Left renal pelvis (tissue), 4 donors: ENCODE measurements at regions not wholly inside any gene's neighbourhood (a gene's known extent, or its start where the extent isn't known, plus 50 kb on each side); places are given as distances from the start of the nearest gene placed in this dataset.

Experiments used
- DNase-seq, 4 donors: peaks; one replicate each; pipeline ENCODE4 v3.0.0-alpha.2; 2013; ENCODE audit warnings: low read depth in 4 of 4, low spot score in 3 of 4

DNA sequence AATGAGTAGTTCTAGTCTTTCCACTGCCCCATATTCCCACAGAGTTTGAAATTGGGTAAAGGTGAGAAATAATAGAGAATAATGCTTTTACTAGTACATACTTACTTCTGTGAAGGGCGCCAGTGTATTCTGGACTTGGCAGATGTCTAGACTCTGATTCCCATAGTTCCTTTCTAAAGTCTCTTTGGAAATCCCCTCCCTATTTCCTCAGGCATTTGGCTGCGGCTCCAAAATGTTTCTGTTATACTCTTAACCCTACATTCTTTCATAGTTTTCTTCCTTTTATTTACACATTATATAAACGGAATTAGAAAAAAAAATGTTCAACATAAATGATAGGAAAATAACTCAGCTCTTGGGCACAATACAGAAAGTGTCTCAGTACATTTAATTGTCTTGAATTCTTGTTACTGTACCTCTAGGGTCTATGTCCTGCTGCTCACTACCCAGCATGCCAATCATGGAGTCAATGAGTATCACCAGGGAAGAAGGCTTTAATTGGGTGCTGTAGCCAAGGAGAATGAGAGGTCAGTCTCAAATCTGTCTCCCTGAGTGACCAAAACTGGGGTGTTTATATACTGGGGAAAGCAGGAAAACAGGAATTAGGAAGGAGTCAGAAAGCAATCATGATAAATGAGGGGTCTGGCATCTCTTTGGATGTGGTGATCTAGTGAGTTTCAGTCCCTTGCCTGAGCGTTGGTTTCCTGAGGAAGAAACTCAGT is 147.8 kb upstream of the MMADHC start:
- no peak for DNase-seq

DNA sequence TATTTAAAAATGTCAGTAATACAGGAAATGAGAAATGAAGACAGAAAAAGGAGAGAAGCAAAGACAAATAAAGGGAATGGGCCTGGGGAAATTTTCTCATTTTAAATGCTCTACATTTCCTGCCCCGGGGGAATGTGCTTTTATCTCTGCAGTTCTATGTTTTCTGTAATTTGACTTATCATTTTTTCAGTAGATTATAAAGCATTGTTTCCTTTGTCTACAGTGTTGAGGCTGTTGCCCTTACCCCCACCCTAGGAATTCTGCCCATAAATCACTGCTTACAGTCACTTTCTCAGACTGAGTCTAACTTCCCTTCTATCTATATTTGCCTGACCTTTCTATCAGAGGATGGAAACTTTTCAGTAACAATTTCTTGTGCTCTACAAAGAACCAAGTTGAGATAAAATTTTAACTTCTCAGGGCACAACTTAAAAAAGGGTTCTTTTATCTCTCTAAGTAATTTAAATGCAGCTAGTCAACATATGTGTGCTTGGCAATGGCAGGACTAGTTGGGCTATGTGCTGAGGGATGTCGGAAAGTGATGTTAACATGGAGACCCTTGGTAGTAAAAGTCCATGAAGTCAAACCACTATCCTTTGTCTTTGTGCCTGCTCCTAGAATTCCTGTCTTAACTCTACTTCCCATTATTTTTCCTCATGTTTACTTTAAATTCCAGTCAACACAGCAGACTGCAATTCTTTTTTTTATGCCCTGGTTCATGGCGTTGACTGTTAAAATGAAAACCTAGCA is 146.5 kb upstream of the MMADHC start:
- no peak for DNase-seq

DNA sequence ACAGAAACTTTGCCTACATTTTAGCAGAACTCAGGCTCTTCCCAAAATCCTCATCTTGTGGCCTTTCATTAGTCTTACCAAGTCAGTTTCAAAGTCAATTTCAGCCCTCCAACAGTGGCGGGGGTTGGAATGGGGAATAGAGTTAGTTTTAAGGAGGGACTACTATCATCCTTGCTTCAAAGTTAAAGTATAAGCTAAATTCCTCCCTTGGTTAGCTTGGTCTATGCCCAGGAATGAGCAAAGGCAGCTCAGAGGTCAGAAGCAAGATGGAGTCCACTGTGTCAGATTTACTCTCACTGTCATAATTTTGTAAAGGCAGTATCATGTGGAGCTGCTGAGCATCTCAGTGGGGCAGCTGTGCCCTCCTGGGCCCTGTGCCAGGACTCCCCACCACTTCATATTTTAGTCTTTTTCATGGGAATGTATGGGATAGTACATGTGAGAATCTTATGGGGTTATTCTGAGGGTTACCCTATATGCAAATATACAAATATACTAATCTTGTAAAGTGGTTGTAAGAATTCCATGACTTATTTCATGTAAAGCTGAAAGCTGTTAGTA is 145.2 kb upstream of the MMADHC start:
- DNase-seq = no peak

DNA sequence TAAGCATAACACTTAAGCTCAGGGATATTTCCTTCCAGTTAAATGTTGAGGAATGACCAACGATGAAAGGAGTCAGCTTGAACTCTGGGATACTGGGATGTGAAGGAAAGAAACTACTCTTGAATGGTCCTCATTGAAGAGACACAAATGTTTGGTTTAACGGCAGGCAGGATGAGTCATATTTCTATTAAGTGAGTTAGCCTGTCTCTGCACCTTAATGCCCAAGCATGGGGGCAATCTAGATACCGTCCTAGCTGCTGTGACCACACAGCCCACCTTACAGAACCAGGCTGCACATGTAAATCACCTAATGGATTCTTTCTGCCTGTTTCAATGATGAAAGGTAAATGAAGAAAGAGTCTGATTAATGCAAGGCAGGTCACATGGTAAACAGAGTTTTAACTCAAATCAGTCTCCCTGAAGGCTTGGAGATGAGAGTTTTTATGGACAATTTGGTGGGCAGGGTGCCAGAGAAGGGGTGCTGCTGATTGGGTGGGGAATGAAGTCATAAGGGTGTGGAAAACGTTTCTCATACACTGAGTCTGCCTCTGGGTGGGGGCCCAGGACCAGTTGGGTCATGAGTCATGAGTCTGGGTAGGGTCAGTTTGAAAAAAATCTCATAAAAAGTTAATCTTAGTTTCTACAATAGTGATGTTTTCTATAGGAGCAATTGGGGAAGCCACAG is 144.6 kb upstream of the MMADHC start:
- no peak for DNase-seq

DNA sequence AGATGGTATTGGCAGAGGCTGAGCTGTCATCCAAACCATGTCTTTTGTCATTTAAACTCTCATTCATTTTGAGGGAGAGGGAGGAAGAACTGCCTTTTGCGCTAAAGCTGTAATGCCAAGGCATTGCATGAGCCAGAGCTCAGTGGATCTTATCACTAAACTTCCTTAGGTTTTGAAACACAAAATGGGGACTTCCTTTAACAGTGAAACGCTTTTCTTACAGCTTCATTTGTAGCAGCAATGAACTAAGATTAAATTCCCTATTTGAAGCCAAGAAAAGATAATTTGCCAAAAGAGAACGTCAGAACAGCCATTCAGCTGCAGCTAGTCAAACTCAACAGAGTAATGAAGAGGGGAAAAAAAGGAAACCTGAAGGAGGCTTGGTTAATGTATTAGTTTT is 143.5 kb upstream of the MMADHC start:
- DNase-seq = no peak

DNA sequence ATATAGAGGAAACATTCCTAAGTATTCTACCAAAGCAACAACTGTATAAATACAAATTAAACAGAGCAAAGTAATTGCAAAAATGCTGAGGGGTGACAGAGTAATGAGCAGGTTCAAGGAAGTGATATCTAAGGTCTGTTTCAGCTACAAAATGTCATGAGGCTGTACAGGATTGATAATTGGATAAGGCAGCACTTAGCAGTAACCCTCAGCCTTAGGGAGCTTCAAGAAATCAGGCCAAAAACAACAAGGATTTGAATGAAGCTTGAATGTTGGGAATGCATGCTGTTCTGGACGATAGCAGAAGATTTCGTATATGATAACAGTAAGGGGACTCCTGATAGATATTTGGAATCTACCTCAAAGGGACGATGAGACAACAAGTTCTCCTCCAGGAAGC is 142.0 kb upstream of the MMADHC start:
- DNase-seq = no peak

DNA sequence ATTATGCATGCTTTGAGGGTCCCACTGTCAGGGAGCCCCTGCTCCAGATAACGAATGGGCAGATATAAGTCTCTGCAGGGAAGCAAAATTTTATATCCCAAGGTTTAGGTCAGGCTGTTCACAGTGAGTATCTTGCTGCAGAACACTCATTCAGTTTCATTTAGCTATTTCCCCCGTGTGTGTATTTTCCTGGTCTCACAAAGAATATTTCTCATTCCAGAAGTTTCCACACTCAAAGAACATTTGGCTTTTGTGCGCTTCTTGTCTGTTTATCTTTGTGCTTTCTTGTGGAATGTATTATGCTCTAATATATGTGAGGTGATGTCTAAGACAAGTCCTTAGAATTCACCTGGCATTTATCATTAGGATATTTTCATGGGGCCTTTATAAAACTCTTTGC is 140.4 kb upstream of the MMADHC start:
- no peak for DNase-seq

DNA sequence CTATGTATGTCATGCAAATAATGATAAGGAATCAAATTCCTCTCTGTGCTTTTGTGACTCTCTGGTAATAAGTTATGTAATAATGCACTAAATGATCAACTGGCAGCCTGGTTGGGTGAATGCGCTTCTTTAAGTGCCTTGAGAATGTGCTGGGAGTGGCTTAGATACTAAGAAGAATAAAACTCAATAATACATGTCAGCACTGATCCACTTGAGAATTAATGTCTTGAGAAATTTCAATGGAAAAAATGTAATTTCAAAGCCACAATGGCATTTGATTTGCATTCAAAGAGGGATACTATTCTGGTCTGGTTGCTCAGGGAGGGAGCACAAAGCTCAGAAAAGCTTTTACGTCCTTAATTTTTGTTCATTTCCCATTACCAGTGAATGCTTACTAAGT is 137.7 kb upstream of the MMADHC start:
- no peak for DNase-seq

DNA sequence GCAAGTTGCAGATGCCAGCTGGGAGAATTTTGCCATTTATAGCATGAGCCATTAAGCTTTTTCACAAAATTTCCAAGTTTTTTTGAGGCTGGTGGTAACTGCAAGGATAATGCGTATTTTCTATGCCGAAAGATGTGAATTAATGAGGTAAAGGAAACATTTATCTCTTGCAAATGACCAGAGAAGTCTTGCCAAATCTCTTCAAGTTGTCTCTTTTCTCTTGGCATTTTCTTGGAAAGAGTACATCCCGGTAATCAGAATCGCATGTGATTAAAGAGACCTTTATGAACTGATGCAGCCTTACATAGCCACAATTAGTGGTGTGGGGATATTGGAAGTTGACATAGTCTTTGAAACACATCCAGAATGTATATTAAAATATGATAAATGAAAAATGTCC is 136.5 kb upstream of the MMADHC start:
- DNase-seq = no peak

DNA sequence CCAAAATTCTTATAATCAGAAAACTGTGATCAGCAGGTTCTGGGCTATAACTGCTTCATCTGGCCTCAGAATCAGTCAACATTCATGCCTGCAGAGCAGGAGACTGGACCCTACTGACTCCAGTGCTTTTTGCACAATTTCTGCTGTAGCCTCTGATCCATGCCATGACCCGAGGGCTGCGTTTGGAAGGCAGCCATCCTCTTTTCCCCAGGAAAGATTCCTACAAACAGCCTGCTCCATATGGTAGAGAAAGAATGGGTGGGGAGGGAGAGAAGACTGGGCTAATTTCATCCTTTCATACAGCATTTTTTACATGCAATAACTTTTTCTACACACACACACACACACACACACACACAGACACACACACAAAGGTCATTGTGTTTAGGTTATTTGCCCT is 133.0 kb upstream of the MMADHC start:
- no peak for DNase-seq

DNA sequence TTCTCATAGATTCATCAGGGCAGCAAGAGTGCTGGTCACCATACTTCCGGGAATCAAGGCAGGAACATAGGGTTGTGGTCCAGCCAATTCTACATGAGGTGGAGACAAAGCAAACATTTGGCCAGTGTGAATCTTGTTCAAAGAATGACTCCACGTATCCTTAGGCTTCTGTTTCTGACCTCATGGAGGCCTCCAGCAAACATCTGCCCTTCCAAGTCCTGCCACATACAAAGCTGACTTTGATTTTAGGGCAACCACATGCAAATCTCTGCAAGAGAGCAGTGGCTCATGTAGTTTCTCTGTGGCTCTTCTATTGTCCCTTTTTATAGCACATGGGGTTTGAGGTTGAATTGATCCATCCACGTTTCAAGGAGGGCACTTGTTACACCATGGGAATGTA is 132.1 kb upstream of the MMADHC start:
- DNase-seq = no peak

DNA sequence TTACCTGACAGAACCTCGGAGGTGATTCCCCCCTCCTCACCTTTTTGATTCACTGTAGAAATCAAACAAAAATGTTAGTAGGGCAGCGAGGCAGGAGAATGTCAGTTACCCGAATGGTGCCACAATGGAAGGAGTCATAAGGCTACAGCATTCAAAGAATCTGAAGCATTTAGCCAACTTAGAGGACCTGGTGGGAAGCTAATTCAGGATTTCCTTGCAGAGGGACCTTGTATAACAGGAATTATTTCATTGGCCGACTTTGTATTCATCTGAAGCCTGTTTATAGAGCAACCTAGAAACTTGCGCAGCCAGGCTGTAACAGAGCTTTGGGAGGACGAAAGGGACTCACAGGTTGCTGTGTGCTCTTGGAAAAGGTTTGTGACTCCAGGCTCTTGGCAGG is 129.1 kb upstream of the MMADHC start:
- DNase-seq = no peak

DNA sequence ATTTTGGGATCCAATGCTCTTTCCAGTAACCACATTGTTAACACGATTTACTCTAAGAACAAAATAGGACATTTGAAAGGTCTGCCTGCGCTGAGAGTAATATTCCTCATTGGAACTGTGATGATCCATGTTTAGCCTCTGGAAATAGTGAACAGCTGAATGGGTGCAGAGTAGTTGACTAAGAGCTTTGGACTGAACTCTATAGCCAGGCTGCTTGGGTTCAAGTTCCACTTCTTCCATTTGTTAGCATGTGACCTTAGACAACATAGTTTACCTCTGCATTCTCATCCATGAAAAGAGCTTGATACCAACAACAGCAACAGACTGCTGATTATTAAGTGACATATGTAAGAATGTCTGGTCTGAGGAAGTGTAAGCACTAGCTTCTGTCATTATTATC is 128.3 kb upstream of the MMADHC start:
- no peak for DNase-seq

DNA sequence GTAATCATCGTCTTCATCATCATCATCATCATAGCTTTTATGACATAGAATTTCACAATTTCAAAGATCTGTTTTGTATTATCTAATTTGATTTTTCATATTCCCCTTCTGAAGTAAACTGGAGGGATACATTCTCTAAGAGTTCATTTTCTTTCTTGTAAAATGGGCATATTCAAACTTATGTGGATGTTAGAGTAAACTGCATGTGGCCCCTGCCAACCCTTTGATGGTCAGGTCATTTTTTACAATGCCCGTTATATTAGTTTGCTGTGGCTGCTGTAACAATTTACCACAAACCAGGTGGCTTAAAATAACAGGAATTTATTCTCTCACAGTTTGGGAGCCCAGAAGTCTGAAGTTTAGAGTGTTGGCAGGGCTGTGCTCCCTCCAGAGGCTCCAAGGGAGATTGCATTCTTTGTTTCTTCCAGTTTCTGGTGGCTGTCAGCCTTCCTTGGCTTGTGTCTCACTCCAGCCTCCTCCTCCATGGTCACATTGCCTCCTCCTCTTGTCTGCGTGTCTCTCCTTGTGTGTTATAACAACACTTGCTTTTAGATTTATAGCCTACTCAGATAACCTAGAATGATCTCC is 127.5 kb upstream of the MMADHC start:
- no peak for DNase-seq

DNA sequence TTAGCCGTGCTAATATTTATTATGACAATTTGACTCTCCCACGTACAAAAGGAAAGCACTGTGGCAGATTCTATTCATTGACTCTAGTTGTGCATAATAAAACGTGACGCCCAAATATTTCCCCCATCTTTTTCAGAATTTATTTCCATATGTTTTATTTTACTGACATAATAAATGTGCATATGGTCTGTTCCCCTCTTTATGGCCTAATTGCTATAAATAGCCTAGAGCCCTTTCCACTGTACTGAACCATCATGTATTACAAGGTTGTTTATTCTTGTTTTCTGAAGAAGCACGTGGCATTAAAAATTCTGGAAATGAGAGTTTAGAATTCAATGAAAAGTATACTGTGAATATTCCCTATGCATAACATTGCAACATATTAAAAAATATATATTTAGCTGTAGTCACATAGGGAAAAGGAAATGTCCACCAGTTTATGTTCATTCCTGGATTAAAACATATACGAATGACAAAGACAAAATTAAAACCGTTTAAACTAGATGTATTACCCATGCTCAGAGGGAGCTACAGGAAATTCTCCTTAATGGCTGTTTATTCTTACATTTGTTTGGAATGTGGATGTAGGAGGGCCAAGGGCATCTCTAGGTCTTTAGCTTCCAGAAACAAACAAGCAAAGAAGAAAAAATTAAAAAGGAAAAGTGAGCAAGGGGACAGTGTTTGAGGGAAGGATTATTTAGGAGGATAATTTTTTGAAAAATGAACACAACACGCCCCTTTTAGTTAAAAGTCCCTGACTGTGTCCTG is 122.1 kb upstream of the MMADHC start:
- no peak for DNase-seq

DNA sequence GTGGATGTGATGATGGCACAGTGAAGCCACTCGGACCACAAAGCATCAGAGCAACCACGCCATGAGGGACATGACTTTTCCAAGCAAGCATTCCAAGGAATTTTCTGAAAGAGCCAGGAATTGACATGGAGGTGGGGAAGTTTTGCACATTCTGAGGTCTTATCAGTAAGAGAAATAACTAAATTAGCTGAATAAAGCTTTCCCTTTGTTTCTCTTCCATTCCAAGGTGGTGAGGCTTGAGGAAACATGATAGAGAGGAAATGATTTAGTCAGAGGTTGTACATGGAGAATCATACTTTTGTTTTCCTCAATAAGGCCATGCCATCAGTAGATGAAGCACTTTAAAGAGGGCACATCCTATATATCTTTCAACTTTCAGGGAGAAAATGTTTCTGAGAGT is 115.7 kb upstream of the MMADHC start:
- DNase-seq = no peak

DNA sequence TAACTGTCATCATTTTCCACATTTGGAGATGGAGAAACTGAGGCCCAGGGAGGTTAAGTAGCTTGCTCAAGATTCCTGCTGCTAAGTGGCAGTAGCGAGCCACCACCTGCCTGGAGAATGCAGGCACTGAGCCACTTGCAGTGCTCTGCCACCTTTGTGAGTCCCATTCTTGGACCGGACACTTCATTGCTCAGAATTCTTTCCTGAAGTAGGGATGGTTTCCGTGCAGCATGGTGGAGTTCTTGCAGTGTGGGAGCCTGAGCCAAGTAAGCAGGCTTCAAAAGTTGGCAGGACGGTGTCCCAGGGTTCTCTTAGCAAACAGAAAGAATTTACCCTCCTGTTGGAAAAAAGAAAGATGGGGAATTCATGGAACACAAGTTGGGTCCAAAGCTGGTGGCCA is 115.0 kb upstream of the MMADHC start:
- no peak for DNase-seq

DNA sequence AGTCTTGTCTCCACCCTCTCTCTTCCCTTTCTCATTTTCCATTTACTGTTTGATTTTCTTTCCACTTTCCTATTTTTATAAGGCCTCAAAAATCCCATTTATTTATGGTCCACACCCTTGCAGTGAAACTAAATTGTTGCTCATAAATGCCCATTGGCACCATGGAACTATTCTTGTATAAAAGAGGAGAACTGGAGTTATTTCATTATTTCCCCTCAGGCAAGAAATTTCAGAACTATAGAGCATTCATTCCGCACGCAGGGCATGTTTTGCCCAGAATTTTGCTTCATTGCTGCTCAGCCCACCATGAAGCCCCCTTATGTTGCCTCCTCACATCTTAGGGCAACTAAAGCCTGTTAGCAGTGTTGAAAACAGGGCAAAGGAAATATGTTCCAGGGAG is 113.7 kb upstream of the MMADHC start:
- DNase-seq = no peak

DNA sequence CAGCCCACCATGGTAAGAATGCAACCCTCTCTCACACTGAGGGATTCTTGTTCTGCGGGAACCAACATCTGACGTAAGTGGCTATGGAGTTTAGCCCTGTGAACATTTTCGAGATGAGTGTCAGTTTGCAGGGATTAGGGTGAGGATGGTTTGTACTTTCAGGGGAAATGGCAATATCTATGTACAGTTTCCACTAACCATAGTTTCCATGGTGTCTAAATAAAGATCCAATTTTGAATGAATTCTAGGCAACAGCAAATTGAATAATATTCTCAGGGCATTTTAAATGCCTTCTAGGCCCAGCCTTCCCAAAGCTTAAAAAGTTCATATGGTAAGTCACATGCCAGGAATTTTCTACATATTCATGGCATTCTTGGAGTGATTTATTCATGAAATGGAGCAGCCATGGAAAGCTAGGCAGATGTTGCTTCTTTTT is 105.4 kb upstream of the MMADHC start:
- no peak for DNase-seq

DNA sequence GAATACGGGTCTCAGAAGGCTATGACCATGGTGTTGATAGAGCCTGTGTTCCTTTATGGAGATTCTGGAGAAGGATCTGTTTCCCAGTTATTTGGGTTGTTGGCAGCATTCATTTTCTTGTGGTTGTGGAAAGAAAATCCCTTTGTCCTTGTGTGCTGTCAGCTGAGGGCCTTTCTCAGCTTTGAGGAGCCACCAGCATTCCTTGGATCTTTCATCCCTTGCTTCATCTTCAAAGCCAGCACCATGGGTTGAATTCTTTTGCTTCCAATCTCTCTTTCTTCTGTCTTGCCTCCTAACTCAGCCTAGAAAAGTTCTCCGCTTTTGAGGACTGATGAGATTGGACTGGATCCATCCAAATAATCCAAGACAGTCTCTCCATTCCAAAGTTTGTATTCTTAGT is 103.2 kb upstream of the MMADHC start:
- DNase-seq = no peak

DNA sequence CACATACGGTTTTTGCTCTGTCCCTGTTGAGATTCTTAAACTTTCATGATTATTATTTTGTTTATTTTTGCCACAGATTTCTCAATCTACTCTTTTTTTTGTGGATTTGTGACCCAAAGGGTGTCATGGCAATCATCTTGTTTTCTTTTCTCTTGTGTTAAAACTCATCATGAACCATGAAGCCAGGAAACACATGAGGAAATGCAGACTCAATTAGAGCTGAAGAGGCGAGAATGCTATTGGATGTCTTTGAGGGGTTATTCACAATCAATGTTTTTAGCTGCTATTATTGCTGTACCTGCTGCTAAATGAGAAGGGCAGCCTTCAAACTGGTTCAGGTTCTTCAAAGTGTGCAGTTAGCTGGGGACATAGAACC is 99.5 kb upstream of the MMADHC start:
- no peak for DNase-seq
